GM19463 (cell line): ENCODE measurements at regions not wholly inside any gene's neighbourhood (a gene's known extent, or its start where the extent isn't known, plus 50 kb on each side); places are given as distances from the start of the nearest gene placed in this dataset.
"Not testable (repeated sequence)": the region's sequence is repeated elsewhere in the genome, so short reads cannot be mapped to it uniquely, and the experiment has no call there.

Source experiments
- ATAC-seq: cut with Tn5 transposase; IDR thresholded peaks from one replicate; pipeline ENCODE4 v1.9.1; 2021; ENCODE audit warnings: mild to moderate bottlenecking, moderate library complexity; ENCODE audit not compliant: unreplicated experiment

GRCh38 chr4:57364255-57364654 lies 254.1 kb upstream of the IGFBP7 start:
- no peak for ATAC-seq

- ATAC-seq: no peak
Observed at GRCh38 chr4:57363346-57363745, 253.2 kb upstream of the IGFBP7 start.

- no peak for ATAC-seq
Observed at GRCh38 chr4:57360681-57361080, 250.5 kb upstream of the IGFBP7 start.

- no peak for ATAC-seq
Observed at GRCh38 chr4:57355101-57355665, 245.0 kb upstream of the IGFBP7 start.

GRCh38 chr4:57351731-57352130 lies 241.5 kb upstream of the IGFBP7 start:
- ATAC-seq: no peak

- no peak for ATAC-seq
Observed at GRCh38 chr4:57344296-57344695, 234.1 kb upstream of the IGFBP7 start.

GRCh38 chr4:57342411-57342810 lies 232.2 kb upstream of the IGFBP7 start:
- no peak for ATAC-seq

- not testable (repeated sequence) for ATAC-seq
Observed at GRCh38 chr4:57338861-57339260, 228.7 kb upstream of the IGFBP7 start.

- no peak for ATAC-seq
Observed at GRCh38 chr4:57333684-57334083, 223.5 kb upstream of the IGFBP7 start.

GRCh38 chr4:57331959-57332358 lies 221.8 kb upstream of the IGFBP7 start:
- no peak for ATAC-seq

GRCh38 chr4:57329279-57329678 lies 219.1 kb upstream of the IGFBP7 start:
- ATAC-seq: no peak

GRCh38 chr4:57324673-57325307 lies 214.6 kb upstream of the IGFBP7 start:
- ATAC-seq: no peak

GRCh38 chr4:57320849-57321248 lies 210.7 kb upstream of the IGFBP7 start:
- no peak for ATAC-seq

GRCh38 chr4:57320217-57320616 lies 210.0 kb upstream of the IGFBP7 start:
- ATAC-seq: no peak

- no peak for ATAC-seq
Observed at GRCh38 chr4:57318703-57319102, 208.5 kb upstream of the IGFBP7 start.

- no peak for ATAC-seq
Observed at GRCh38 chr4:57314636-57315035, 204.5 kb upstream of the IGFBP7 start.

GRCh38 chr4:57312296-57312695 lies 202.1 kb upstream of the IGFBP7 start:
- ATAC-seq: no peak

GRCh38 chr4:57309658-57310057 lies 199.5 kb upstream of the IGFBP7 start:
- no peak for ATAC-seq

- ATAC-seq: no peak
Observed at GRCh38 chr4:57308301-57308700, 198.1 kb upstream of the IGFBP7 start.

- no peak for ATAC-seq
Observed at GRCh38 chr4:57305836-57306235, 195.7 kb upstream of the IGFBP7 start.

GRCh38 chr4:57303012-57303751 lies 193.0 kb upstream of the IGFBP7 start:
- no peak for ATAC-seq

- not testable (repeated sequence) for ATAC-seq
Observed at GRCh38 chr4:57300300-57300699, 190.1 kb upstream of the IGFBP7 start.
